OCI-LY7 (cell line): ENCODE measurements at regions not wholly inside any gene's neighbourhood (a gene's known extent, or its start where the extent isn't known, plus 50 kb on each side); places are given as distances from the start of the nearest gene placed in this dataset.

Experiments used
- BruUV-seq: library from RNA; stranded (reverse); fragments of 400-500 nt; replicated peaks from 2 replicates; lab custom pipeline; 2021; lab: Mats Ljungman, UMichigan
- CTCF ChIA-PET: fragments of 300-600 bp; sonication (Branson Sonifier 250); formaldehyde crosslinking; loops from one replicate; lab custom pipeline; 2022; ENCODE audit warnings: antibody characterized with exemption; ENCODE audit not compliant: unreplicated experiment; lab: Charles Lee
- POLR2A ChIA-PET: fragments of 300-600 bp; sonication (Branson Sonifier 250); formaldehyde crosslinking; loops from one replicate; lab custom pipeline; 2022; ENCODE audit warnings: antibody characterized with exemption; lab: Charles Lee
- DNase-seq: peaks from one replicate; pipeline ENCODE4 v3.0.0-alpha.2; 2015; ENCODE audit warnings: low spot score
- H2AFZ ChIP-seq: fragments of 200-600 bp; sonication (generic), shearing (Covaris generic); 2 replicates; pipeline ENCODE4 v1.6.1; 2014; ENCODE audit warnings: mild to moderate bottlenecking, antibody characterized with exemption, low read length, moderate library complexity
- H3K27ac ChIP-seq: fragments of 200-600 bp; sonication (generic); 2 replicates; pipeline ENCODE4 v1.5.1; 2014; ENCODE audit warnings: mixed run types, low read depth, mild to moderate bottlenecking, moderate library complexity, low read length, inconsistent platforms; ENCODE audit not compliant: poor library complexity, severe bottlenecking
- H3K36me3 ChIP-seq: fragments of 200-600 bp; sonication (generic); 2 replicates; pipeline ENCODE4 v1.6.1; 2014; ENCODE audit warnings: mild to moderate bottlenecking, antibody characterized with exemption, low read length, moderate library complexity, mixed read lengths; ENCODE audit not compliant: insufficient read depth
- H3K4me1 ChIP-seq: fragments of 200-600 bp; sonication (generic); 2 replicates; pipeline ENCODE4 v1.5.1; 2014; ENCODE audit warnings: mild to moderate bottlenecking, low read length; ENCODE audit not compliant: insufficient read depth, poor library complexity, severe bottlenecking
- H3K4me2 ChIP-seq: fragments of 200-600 bp; sonication (generic); 2 replicates; pipeline ENCODE4 v1.6.1; 2014; ENCODE audit warnings: mild to moderate bottlenecking, low read length
- H3K4me3 ChIP-seq: fragments of 200-600 bp; sonication (generic); 2 replicates; pipeline ENCODE4 v1.5.1; 2014; ENCODE audit warnings: mild to moderate bottlenecking, low read depth, low read length; ENCODE audit not compliant: poor library complexity, severe bottlenecking
- H3K79me2 ChIP-seq: fragments of 200-600 bp; sonication (generic); 2 replicates; pipeline ENCODE4 v1.6.1; 2016; ENCODE audit warnings: low read depth, mild to moderate bottlenecking, low read length, moderate library complexity, mixed read lengths; ENCODE audit not compliant: insufficient read depth
- H3K9me2 ChIP-seq: fragments of 200-600 bp; sonication (generic); 2 replicates; pipeline ENCODE4 v1.6.1; 2016; ENCODE audit warnings: mild to moderate bottlenecking, low read length, mixed read lengths; ENCODE audit not compliant: insufficient read depth
- H3K9me3 ChIP-seq: fragments of 200-600 bp; sonication (generic); 2 replicates; pipeline ENCODE4 v1.6.1; 2014; ENCODE audit warnings: mild to moderate bottlenecking, mixed run types, low read length, mixed read lengths
- H4K20me1 ChIP-seq: fragments of 200-600 bp; sonication (generic); 2 replicates; pipeline ENCODE4 v1.6.1; 2014; ENCODE audit warnings: mild to moderate bottlenecking, antibody characterized with exemption, low read length, moderate library complexity, mixed read lengths; ENCODE audit not compliant: insufficient read depth
- CTCF ChIP-seq: fragments of 200-600 bp; sonication (generic); conservative IDR thresholded peaks from 2 replicates; pipeline ENCODE4 v1.5.1; 2014; ENCODE audit warnings: mild to moderate bottlenecking, antibody characterized with exemption, low read length, moderate library complexity, mixed read lengths
- EZH2phosphoT487 ChIP-seq: fragments of 200-600 bp; sonication (generic); IDR thresholded peaks from 2 replicates; pipeline ENCODE4 v1.6.1; 2018; ENCODE audit warnings: low read depth, borderline replicate concordance, mild to moderate bottlenecking, mixed run types, antibody characterized with exemption, low read length, moderate library complexity, mixed read lengths
- intact Hi-C: fragments of 100-400 bp; cut with micrococcal nuclease; formaldehyde crosslinking; loops from one replicate; pipeline ENCODE4 v1.10.0; 2022; ENCODE audit not compliant: unreplicated experiment

- H2AFZ ChIP-seq = no peak overlapping the region
- ChIA-PET POLR2A (no interaction called here), CTCF (no interaction called here)
- H3K9me3 ChIP-seq = peaks cover 7% of the 10 kb centered on the region; the same call in 1 of the 2 replicates
- BruUV-seq = no TSS peak
- no peak overlapping the region for H3K4me3 ChIP-seq
- no peaks in the 10 kb centered on the region for H4K20me1 ChIP-seq
- no peak overlapping the region for H3K4me2 ChIP-seq
- H3K4me1 ChIP-seq = no peaks in the 10 kb centered on the region
- H3K36me3 ChIP-seq = no peaks in the 10 kb centered on the region
- intact Hi-C loops = no loop called here
- TF ChIP-seq EZH2phosphoT487 = no peak
- no peak for TF ChIP-seq CTCF
- H3K9me2 ChIP-seq = no peaks in the 10 kb centered on the region
- H3K27ac ChIP-seq = no peak overlapping the region
- DNase-seq = no peak
- no peaks in the 10 kb centered on the region for H3K79me2 ChIP-seq
Observed at GRCh38 chr14:66000766-66001165, 485.4 kb upstream of the CCDC196 start.

GRCh38 chr14:66001356-66001755 lies 484.8 kb upstream of the CCDC196 start:
- Histone ChIP-seq H2AFZ (no peak overlapping the region), H3K4me1 (no peaks in the 10 kb centered on the region), H3K4me2 (no peak overlapping the region), H3K79me2 (no peaks in the 10 kb centered on the region), H4K20me1 (no peaks in the 10 kb centered on the region), H3K36me3 (no peaks in the 10 kb centered on the region), H3K4me3 (no peak overlapping the region), H3K9me2 (no peaks in the 10 kb centered on the region), H3K27ac (no peak overlapping the region), H3K9me3 (peaks cover 7% of the 10 kb centered on the region; the same call in 1 of the 2 replicates)
- intact Hi-C loops = no loop called here
- BruUV-seq = no TSS peak
- DNase-seq = no peak
- no peak for TF ChIP-seq EZH2phosphoT487
- no peak for TF ChIP-seq CTCF
- ChIA-PET CTCF (no interaction called here), POLR2A (no interaction called here)

GRCh38 chr14:66003082-66003730 lies 483.0 kb upstream of the CCDC196 start:
- TF ChIP-seq CTCF = no peak
- TF ChIP-seq EZH2phosphoT487 = no peak
- intact Hi-C loops = no loop called here
- no peak overlapping the region for H3K4me3 ChIP-seq
- H3K4me1 ChIP-seq = no peaks in the 10 kb centered on the region
- H3K9me3 ChIP-seq = peaks cover 7% of the 10 kb centered on the region; the same call in 1 of the 2 replicates
- no peak overlapping the region for H3K27ac ChIP-seq
- CTCF ChIA-PET = no interaction called here
- no peak for DNase-seq
- H3K79me2 ChIP-seq = no peaks in the 10 kb centered on the region
- no TSS peak for BruUV-seq
- H3K9me2 ChIP-seq = no peaks in the 10 kb centered on the region
- no peaks in the 10 kb centered on the region for H3K36me3 ChIP-seq
- H4K20me1 ChIP-seq = no peaks in the 10 kb centered on the region
- POLR2A ChIA-PET = interaction anchor here (0.7 kb wide), 1 partner anchor 43 kb away, joined by 3 read pairs; no protein-coding TSS in a partner anchor
- H2AFZ ChIP-seq = no peak overlapping the region
- no peak overlapping the region for H3K4me2 ChIP-seq
